SU-DHL-6 (cell line): ENCODE measurements at regions not wholly inside any gene's neighbourhood (a gene's known extent, or its start where the extent isn't known, plus 50 kb on each side); places are given as distances from the start of the nearest gene placed in this dataset.

Experiments used
- EZH2phosphoT487 ChIP-seq: fragments of 200-600 bp; sonication (generic), shearing (Covaris generic); conservative IDR thresholded peaks from 2 replicates; pipeline ENCODE4 v1.6.1; 2018; ENCODE audit warnings: mild to moderate bottlenecking, antibody characterized with exemption, low read length, moderate library complexity, mixed read lengths
- TF ChIP-seq, protein P1 (sequence below): fragments of 200-600 bp; sonication (generic); IDR thresholded peaks from one replicate; pipeline ENCODE4 v1.5.1; 2017; ENCODE audit warnings: antibody characterized with exemption, mild to moderate bottlenecking, low read length, moderate library complexity; ENCODE audit not compliant: insufficient read depth, poor library complexity, severe bottlenecking

GRCh38 chr1:68831281-68831680, 334.4 kb upstream of the DEPDC1 start:
- TF ChIP-seq, protein P1, sequence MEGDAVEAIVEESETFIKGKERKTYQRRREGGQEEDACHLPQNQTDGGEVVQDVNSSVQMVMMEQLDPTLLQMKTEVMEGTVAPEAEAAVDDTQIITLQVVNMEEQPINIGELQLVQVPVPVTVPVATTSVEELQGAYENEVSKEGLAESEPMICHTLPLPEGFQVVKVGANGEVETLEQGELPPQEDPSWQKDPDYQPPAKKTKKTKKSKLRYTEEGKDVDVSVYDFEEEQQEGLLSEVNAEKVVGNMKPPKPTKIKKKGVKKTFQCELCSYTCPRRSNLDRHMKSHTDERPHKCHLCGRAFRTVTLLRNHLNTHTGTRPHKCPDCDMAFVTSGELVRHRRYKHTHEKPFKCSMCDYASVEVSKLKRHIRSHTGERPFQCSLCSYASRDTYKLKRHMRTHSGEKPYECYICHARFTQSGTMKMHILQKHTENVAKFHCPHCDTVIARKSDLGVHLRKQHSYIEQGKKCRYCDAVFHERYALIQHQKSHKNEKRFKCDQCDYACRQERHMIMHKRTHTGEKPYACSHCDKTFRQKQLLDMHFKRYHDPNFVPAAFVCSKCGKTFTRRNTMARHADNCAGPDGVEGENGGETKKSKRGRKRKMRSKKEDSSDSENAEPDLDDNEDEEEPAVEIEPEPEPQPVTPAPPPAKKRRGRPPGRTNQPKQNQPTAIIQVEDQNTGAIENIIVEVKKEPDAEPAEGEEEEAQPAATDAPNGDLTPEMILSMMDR, result no peak
- TF ChIP-seq EZH2phosphoT487, result no peak
